SK-N-SH (cell line): ENCODE measurements at regions not wholly inside any gene's neighbourhood (a gene's known extent, or its start where the extent isn't known, plus 50 kb on each side); places are given as distances from the start of the nearest gene placed in this dataset.

ENCODE experiments used
- CTCF ChIA-PET: fragments of 300-600, 350-600 bp; formaldehyde crosslinking; extraction: SDS; loops from one replicate; lab custom pipeline; 2021; lab: Yijun Ruan, JAX
- POLR2A ChIA-PET: fragments of 350-600 bp; sonication (Branson Sonifier 250); formaldehyde crosslinking; extraction: SDS; loops from one replicate; lab custom pipeline; 2020; ENCODE audit warnings: antibody characterized with exemption, inconsistent platforms; lab: Yijun Ruan, JAX
- DNase-seq: peaks from one replicate; pipeline ENCODE4 v3.0.0; 2012
- H2AFZ ChIP-seq: fragments of 200-600 bp; sonication (generic); 2 replicates; pipeline ENCODE4 v1.8.1; 2016; ENCODE audit warnings: antibody characterized with exemption, mild to moderate bottlenecking, low read depth
- H3F3A ChIP-seq: fragments of 200-600 bp; sonication (generic); replicated peaks from 2 replicates; pipeline ENCODE3; 2016; ENCODE audit warnings: antibody characterized with exemption, mild to moderate bottlenecking; ENCODE audit not compliant: insufficient read depth
- H3K27ac ChIP-seq, 2 experiments: fragments of 200-500 bp in 1 of 2; fragments of 200-600 bp in 1 of 2; sonication (Bioruptor generic) in 1 of 2; sonication (generic), shearing (Covaris generic) in 1 of 2; 2 replicates each; pipeline versions ENCODE4 v1.5.1 to v1.6.1; 2014 to 2016; ENCODE audit warnings: low read depth in 2 of 2, inconsistent platforms in 1 of 2, low read length in 1 of 2, mild to moderate bottlenecking in 1 of 2, mixed read lengths in 1 of 2
- H3K27me3 ChIP-seq: fragments of 200-600 bp; sonication (generic), shearing (Covaris generic); 2 replicates; pipeline ENCODE4 v1.6.1; 2016; ENCODE audit warnings: mixed run types; ENCODE audit not compliant: insufficient read depth
- H3K36me3 ChIP-seq, 2 experiments: fragments of 200-500 bp in 1 of 2; fragments of 200-600 bp in 1 of 2; sonication (Bioruptor generic) in 1 of 2; sonication (generic) in 1 of 2; replicated peaks in 1 of 2; 2 replicates each; pipeline versions ENCODE3 to v1.5.1; 2014 to 2016; ENCODE audit warnings: low read length in 1 of 2, mild to moderate bottlenecking in 1 of 2; ENCODE audit not compliant: insufficient read depth in 2 of 2, control insufficient read depth in 1 of 2
- H3K4me1 ChIP-seq, 2 experiments: fragments of 200-500 bp in 1 of 2; fragments of 200-600 bp in 1 of 2; sonication (Bioruptor generic) in 1 of 2; sonication (generic), shearing (Covaris generic) in 1 of 2; 2 replicates each; pipeline versions ENCODE4 v1.5.1 to v1.6.1; 2014 to 2016; ENCODE audit warnings: low read depth in 1 of 2, low read length in 1 of 2, mixed run types in 1 of 2; ENCODE audit not compliant: insufficient read depth in 2 of 2, control insufficient read depth in 1 of 2
- H3K4me2 ChIP-seq: fragments of 200-600 bp; sonication (generic), shearing (Covaris generic); 2 replicates; pipeline ENCODE4 v1.6.1; 2017; ENCODE audit warnings: mixed run types
- H3K4me3 ChIP-seq, 2 experiments: fragments of 200-500 bp in 1 of 2; fragments of 200-600 bp in 1 of 2; sonication (Bioruptor generic) in 1 of 2; sonication (generic), shearing (Covaris generic) in 1 of 2; 2 replicates each; pipeline versions ENCODE4 v1.5.1 to v1.8.1; 2014 to 2016; ENCODE audit warnings: low read depth in 2 of 2, inconsistent platforms in 1 of 2, low read length in 1 of 2, mild to moderate bottlenecking in 1 of 2, mixed read lengths in 1 of 2, moderate library complexity in 1 of 2
- H3K79me2 ChIP-seq: fragments of 200-600 bp; sonication (generic); 2 replicates; pipeline ENCODE4 v1.8.1; 2017; ENCODE audit warnings: mild to moderate bottlenecking; ENCODE audit not compliant: insufficient read depth
- H3K9ac ChIP-seq: fragments of 200-600 bp; sonication (generic); 2 replicates; pipeline ENCODE4 v1.6.1; 2017; ENCODE audit warnings: mixed run types
- H3K9me2 ChIP-seq: fragments of 200-600 bp; sonication (generic); 2 replicates; pipeline ENCODE4 v1.6.1; 2017; ENCODE audit warnings: mixed run types
- H3K9me3 ChIP-seq: fragments of 200-600 bp; sonication (generic); 2 replicates; pipeline ENCODE4 v1.6.1; 2017; ENCODE audit warnings: mixed run types, mild to moderate bottlenecking, moderate library complexity
- H4K20me1 ChIP-seq: fragments of 200-600 bp; sonication (generic); 2 replicates; pipeline ENCODE4 v1.6.1; 2017; ENCODE audit warnings: mild to moderate bottlenecking, mixed run types; ENCODE audit not compliant: insufficient read depth
- ELF1 ChIP-seq: IDR thresholded peaks from 2 replicates; pipeline ENCODE4 v1.4.0; 2012
- EP300 ChIP-seq, 2 experiments: IDR thresholded peaks; 2 replicates each; pipeline versions ENCODE4 v1.4.0 to v1.6.1; 2012; ENCODE audit warnings: borderline replicate concordance in 1 of 2, low read depth in 1 of 2, low read length in 1 of 2
- FOSL2 ChIP-seq: IDR thresholded peaks from 2 replicates; pipeline ENCODE4 v1.4.0; 2012; ENCODE audit warnings: low read depth, mild to moderate bottlenecking, moderate library complexity, borderline replicate concordance
- IRF3 ChIP-seq: fragments of 150-350 bp; IDR thresholded peaks from 2 replicates; pipeline ENCODE4 v1.6.1; 2016; ENCODE audit warnings: mild to moderate bottlenecking, low read depth, low read length
- JUND ChIP-seq: IDR thresholded peaks from 2 replicates; pipeline ENCODE4 v1.4.0; 2012
- NFIC ChIP-seq: IDR thresholded peaks from 2 replicates; pipeline ENCODE4 v1.4.0; 2012; ENCODE audit warnings: borderline replicate concordance
- NRF1 ChIP-seq: IDR thresholded peaks from 2 replicates; pipeline ENCODE4 v1.6.1; 2012; ENCODE audit warnings: low read depth, mild to moderate bottlenecking, low read length
- RCOR1 ChIP-seq: fragments of 150-350 bp; IDR thresholded peaks from 2 replicates; pipeline ENCODE4 v1.6.1; 2017; ENCODE audit warnings: antibody characterized with exemption, low read length
- RFX5 ChIP-seq: IDR thresholded peaks from 2 replicates; pipeline ENCODE4 v1.6.1; 2012; ENCODE audit warnings: mild to moderate bottlenecking, improper control_type of control experiment, low read length
- RXRA ChIP-seq: IDR thresholded peaks from 2 replicates; pipeline ENCODE4 v1.4.0; 2012; ENCODE audit warnings: low read depth, mild to moderate bottlenecking, borderline replicate concordance
- TAF1 ChIP-seq: IDR thresholded peaks from 2 replicates; pipeline ENCODE4 v1.6.1; 2012; ENCODE audit warnings: low read depth, mild to moderate bottlenecking, low read length, moderate library complexity, borderline replicate concordance
- TCF12 ChIP-seq: IDR thresholded peaks from 2 replicates; pipeline ENCODE4 v1.4.0; 2012
- YY1 ChIP-seq: IDR thresholded peaks from 2 replicates; pipeline ENCODE4 v1.4.0; 2012; ENCODE audit warnings: low read depth, mild to moderate bottlenecking
- WGBS: methylation state at CpG from one replicate; pipeline ENCODE4 v1.1.6; 2017; ENCODE audit warnings: low lambda C conversion rate; 5-methylcytosine and 5-hydroxymethylcytosine counted together
- TF ChIP-seq, protein P1 (sequence below): IDR thresholded peaks from 2 replicates; pipeline ENCODE4 v1.6.1; 2012; ENCODE audit warnings: mild to moderate bottlenecking, low read depth, low read length, moderate library complexity
- TF ChIP-seq, protein P2 (sequence below): IDR thresholded peaks from 2 replicates; pipeline ENCODE4 v1.4.0; 2012; ENCODE audit warnings: low read depth, borderline replicate concordance

DNA sequence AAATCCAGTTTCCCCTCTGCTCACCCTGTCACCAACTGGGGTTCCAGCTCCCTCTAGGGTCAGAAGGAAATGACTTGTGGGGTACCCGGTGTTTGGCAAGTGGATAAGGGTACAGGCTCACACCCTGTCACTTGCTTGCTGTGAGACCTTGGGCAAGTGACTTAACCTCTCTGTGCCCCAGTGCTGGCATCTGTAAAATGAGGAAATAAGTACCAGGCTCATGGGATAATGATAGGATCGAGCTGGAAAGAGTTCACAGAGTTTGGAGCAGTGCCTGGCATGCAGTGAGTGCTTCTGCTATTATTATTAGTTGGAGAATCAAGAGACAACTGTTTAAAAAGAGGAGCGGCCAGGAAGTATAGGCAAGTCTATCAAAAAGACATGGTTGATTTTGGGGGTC, 53.7 kb upstream of the DLX4 start:
- H4K20me1 ChIP-seq: peaks cover 3% of the 10 kb centered on the region; the same call in 1 of the 2 replicates
- 4% methylated on average over 3 of the region's 3 CpGs for WGBS
- H3K79me2 ChIP-seq: no peaks in the 10 kb centered on the region
- no peaks in the 10 kb centered on the region for H3K36me3 ChIP-seq
- H3K4me2 ChIP-seq: no peak overlapping the region
- H2AFZ ChIP-seq: no peak overlapping the region
- peaks cover 88% of the 10 kb centered on the region for H3K27me3 ChIP-seq
- H3K4me1 ChIP-seq: peaks cover 0 to 3% of the 10 kb centered on the region in 2 experiments; a peak in 1 of 4 replicates
- no peak overlapping the region for H3K9ac ChIP-seq
- POLR2A ChIA-PET: interaction anchor here (0.6 kb wide), 1 partner anchor 17 kb away, joined by 3 read pairs; no protein-coding TSS in a partner anchor
- TF ChIP-seq ELF1 (no peak), RFX5 (no peak), RCOR1 (no peak), IRF3 (no peak), NRF1 (no peak), NFIC (no peak), RXRA (no peak), YY1 (no peak), EP300 (IDR thresholded peaks at IDR 0.05; ENCODE audit: borderline replicate concordance in 1 of 2, low read depth in 1 of 2, low read length in 1 of 2) (no peak), TAF1 (no peak)
- TF ChIP-seq, protein P1, sequence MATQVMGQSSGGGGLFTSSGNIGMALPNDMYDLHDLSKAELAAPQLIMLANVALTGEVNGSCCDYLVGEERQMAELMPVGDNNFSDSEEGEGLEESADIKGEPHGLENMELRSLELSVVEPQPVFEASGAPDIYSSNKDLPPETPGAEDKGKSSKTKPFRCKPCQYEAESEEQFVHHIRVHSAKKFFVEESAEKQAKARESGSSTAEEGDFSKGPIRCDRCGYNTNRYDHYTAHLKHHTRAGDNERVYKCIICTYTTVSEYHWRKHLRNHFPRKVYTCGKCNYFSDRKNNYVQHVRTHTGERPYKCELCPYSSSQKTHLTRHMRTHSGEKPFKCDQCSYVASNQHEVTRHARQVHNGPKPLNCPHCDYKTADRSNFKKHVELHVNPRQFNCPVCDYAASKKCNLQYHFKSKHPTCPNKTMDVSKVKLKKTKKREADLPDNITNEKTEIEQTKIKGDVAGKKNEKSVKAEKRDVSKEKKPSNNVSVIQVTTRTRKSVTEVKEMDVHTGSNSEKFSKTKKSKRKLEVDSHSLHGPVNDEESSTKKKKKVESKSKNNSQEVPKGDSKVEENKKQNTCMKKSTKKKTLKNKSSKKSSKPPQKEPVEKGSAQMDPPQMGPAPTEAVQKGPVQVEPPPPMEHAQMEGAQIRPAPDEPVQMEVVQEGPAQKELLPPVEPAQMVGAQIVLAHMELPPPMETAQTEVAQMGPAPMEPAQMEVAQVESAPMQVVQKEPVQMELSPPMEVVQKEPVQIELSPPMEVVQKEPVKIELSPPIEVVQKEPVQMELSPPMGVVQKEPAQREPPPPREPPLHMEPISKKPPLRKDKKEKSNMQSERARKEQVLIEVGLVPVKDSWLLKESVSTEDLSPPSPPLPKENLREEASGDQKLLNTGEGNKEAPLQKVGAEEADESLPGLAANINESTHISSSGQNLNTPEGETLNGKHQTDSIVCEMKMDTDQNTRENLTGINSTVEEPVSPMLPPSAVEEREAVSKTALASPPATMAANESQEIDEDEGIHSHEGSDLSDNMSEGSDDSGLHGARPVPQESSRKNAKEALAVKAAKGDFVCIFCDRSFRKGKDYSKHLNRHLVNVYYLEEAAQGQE: no peak
- TF ChIP-seq, protein P2, sequence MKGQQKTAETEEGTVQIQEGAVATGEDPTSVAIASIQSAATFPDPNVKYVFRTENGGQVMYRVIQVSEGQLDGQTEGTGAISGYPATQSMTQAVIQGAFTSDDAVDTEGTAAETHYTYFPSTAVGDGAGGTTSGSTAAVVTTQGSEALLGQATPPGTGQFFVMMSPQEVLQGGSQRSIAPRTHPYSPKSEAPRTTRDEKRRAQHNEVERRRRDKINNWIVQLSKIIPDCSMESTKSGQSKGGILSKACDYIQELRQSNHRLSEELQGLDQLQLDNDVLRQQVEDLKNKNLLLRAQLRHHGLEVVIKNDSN: no peak
- no peaks in the 10 kb centered on the region for H3K9me2 ChIP-seq
- H3K4me3 ChIP-seq: no peak overlapping the region
- H3K9me3 ChIP-seq: no peaks in the 10 kb centered on the region
- H3F3A ChIP-seq: no peaks in the 10 kb centered on the region
- no peak overlapping the region for H3K27ac ChIP-seq
- DNase-seq: no peak
- CTCF ChIA-PET: interaction anchor here (1.2 to 7.2 kb wide), 8 partner anchors 13 to 172 kb away, joined by 3 to 58 read pairs (median 8); no protein-coding TSS in a partner anchor

DNA sequence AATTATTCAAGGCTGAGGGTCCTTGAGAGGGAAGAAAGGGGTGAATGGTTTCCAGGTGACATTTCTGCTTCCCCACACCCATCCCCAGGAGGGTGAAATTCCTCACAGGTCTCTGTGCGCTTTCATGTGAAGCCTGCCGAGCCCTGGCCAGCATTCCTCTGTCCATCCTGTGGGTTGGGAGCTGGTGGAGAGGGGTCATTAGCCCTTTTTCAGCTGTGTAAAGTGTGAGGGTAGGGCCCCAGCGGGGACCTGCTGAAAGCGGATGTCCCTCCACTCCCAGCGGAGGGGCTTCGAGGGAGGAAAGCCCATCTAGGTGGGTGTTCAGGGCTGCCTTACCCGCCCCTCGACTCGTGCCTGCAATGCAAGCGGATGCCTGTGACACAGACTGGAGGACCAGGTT, 53.3 kb upstream of the DLX4 start:
- Histone ChIP-seq H3K9me3 (no peaks in the 10 kb centered on the region), H3K9me2 (no peaks in the 10 kb centered on the region), H3K4me2 (no peak overlapping the region), H3K36me3 (no peaks in the 10 kb centered on the region), H2AFZ (no peak overlapping the region), H3K79me2 (no peaks in the 10 kb centered on the region), H3K4me3 (no peak overlapping the region), H3K27ac (no peak overlapping the region), H4K20me1 (peaks cover 3% of the 10 kb centered on the region; the same call in 1 of the 2 replicates), H3K9ac (no peak overlapping the region), H3F3A (no peaks in the 10 kb centered on the region), H3K4me1 (no peaks in the 10 kb centered on the region; a peak in 1 of 4 replicates), H3K27me3 (peaks cover 84% of the 10 kb centered on the region)
- TF ChIP-seq IRF3: no peak
- TF ChIP-seq TCF12: no peak
- TF ChIP-seq, protein P1: no peak
- TF ChIP-seq JUND: no peak
- no peak for TF ChIP-seq RFX5
- no peak for TF ChIP-seq FOSL2
- no peak for DNase-seq
- POLR2A ChIA-PET: no interaction called here
- 41% methylated on average over 10 of the region's 10 CpGs for WGBS
- CTCF ChIA-PET: interaction anchor here (0.7 to 7.2 kb wide), 10 partner anchors 10 to 172 kb away, joined by 3 to 58 read pairs (median 4); no protein-coding TSS in a partner anchor
